GM12872 (cell line): ENCODE measurements at regions not wholly inside any gene's neighbourhood (a gene's known extent, or its start where the extent isn't known, plus 50 kb on each side); places are given as distances from the start of the nearest gene placed in this dataset.

Experiments
- TF ChIP-seq, protein P1 (sequence below): IDR thresholded peaks from 3 replicates; pipeline ENCODE4 v1.5.1; 2011; ENCODE audit warnings: low read depth, mild to moderate bottlenecking, low read length, moderate library complexity; ENCODE audit not compliant: insufficient read depth

DNA sequence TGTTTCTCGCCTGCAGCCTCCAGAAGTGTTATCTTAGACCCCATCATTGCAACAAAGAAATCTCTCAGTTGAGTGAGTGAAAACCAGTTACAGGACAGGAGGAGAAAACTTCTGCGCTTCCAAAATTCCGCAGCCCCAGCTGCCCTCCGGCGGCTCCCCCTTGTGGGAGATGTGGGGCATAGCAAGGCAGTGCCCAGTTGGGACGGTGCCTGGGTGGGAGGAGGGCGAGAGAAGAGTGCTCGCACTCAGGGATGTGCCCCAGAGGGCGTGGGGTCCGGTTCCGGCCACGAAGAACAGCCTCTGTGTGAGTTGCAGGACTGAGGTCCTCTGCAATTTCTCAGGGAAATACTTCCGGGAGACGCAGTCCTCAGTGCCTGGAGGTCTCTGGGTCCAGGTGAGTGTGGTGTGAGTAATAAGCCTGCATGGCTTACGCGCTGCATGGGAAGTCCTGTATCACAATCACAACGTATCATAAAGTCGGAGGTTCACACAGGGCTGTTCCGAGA is 87.0 kb upstream of the BLID start:
- TF ChIP-seq, protein P1, sequence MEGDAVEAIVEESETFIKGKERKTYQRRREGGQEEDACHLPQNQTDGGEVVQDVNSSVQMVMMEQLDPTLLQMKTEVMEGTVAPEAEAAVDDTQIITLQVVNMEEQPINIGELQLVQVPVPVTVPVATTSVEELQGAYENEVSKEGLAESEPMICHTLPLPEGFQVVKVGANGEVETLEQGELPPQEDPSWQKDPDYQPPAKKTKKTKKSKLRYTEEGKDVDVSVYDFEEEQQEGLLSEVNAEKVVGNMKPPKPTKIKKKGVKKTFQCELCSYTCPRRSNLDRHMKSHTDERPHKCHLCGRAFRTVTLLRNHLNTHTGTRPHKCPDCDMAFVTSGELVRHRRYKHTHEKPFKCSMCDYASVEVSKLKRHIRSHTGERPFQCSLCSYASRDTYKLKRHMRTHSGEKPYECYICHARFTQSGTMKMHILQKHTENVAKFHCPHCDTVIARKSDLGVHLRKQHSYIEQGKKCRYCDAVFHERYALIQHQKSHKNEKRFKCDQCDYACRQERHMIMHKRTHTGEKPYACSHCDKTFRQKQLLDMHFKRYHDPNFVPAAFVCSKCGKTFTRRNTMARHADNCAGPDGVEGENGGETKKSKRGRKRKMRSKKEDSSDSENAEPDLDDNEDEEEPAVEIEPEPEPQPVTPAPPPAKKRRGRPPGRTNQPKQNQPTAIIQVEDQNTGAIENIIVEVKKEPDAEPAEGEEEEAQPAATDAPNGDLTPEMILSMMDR, result peak; percentile 91

DNA sequence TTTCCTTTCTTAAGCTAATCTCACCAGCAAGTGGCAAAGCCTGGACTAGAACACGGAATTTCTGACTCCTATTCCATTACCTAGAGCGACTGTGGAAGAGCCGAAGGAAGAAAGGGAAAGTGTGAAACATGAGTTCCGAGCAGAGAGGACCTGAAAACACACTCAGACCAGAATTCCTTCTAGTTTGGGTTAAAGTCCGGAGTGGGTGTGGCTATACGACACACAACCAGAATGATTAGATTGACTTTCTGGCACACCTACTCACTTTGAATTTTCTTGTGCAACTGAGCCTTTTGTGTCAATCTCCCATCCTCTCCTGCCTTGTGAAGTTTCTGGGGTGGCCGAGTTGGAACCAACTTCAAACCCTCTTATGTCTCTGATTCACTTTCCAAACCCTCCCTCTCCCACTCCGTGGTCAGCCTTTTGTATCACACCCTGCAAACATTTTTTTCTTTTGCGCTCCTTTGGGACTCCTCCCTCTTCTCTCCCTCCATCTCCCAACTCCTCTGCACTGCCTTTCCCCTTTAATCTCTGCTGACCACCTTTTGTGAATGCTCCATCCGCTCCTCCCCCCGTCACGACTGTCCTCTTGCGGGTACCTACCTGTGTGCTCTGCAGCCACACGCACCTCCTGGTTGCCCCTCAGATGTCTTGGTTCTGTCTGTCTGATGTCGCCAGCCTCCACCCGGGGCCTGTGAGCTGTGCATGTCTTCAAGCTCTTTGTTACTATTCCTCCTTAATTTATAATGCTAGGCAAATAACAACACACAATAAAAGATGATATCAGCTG is 86.3 kb upstream of the BLID start:
- TF ChIP-seq, protein P1, result no peak

DNA sequence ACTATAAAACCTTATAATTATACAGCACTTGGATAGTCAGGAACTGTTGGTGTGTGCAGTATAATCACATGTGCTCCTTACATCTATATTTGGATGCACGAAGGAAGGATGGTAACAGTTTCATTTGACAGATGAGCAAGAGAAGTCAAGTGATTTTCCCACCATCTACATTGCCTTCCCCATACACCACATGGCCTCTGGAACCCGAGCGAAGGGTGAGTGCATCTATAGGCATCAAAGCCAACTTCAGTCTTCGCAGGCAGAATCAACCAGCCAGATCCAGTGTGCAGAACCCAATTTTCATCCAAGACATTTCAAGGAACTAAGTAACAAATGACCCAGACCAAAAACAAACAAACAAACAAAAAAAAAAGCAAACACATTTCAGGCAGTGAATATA is 85.1 kb upstream of the BLID start:
- TF ChIP-seq, protein P1, result no peak

DNA sequence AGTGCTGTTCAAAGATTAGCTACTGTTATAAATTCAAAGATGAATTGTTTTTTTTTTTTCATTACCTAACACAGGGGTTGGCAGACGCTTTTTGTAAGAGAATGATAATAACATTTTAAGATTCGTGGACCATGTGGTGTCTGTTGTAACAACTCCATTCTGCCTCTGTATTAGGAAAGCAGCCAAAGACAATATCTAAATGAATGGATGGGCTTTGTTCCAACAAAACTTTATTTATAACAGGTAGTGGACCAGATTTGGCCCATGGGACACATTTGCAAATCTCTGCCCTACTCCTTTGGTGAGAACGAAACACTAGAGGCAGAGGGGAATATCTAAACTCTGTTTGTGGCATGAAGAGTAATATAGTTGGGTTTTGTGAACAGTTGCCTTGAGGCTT is 83.6 kb upstream of the BLID start:
- TF ChIP-seq, protein P1, result no peak

DNA sequence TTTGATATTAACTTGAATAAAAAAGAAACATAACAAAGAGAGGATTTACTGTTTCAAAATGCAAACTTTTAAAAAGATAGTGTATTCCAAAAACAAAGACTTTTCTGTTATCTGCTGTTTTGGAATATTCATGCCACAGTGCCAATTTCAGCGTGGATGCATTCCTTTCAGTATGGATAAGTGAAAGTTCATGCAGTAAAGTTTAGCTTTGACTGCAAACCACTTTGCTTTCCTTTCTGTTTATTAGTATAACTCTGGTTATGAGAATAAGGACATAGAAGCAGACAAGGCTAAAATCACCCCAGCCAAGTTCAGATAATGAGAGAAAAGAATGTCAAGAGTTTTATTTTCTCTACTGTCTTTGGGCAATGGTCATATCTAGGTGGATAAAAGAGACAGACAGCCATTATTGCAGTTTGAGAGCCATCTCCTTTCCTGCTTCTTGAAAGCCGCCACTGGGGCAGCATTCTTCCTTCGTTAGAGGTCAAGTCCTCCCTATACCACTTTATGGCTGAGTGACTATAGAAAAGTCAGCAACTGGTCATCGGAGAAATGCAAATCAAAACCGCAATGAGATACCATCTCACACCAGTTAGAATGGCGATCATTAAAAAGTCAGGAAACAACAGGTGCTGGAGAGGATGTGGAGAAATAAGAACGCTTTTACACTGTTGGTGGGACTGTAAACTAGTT is 82.4 kb upstream of the BLID start:
- TF ChIP-seq, protein P1, result no peak

DNA sequence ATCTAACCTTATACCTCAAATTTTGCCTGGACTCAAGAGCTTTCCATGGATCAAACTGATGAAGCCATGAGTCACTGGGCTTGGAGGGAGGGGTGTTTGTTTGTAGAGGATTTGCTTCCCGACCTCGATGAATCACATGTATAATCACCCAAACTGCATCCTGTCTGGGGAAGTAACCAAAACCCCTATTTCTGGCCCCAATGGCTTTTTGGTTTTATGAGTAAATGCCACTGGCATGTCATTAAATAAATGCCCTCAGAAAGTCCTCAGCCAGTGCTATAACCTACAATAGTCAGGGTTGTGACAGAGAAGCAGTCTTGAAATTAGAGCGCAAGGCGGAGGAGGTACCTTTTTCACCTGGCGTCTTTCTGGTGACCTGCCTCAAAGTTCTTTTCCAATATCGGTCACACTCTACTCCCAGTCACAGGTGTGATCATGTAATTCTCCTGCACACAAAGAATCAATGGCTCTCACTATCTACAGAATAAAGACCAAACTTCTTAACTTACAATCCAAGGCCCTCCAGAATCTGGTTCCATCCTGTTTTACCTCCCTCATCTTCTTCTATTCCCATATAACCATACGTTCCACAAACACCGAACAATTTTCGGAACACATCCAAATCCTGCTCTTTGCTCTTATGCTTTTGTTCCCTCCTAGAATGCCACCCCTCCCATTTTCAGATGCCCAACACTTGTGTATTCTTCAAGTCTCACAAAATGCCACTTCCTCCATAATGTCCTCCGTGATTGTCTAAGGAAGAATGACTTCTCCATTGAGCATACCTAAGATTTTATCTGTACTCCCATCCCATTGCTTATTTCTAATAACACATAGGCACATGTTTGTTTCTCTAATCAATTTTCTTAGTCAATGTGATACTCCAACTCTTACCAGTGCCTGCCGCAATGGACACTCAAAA is 81.3 kb upstream of the BLID start:
- TF ChIP-seq, protein P1, result no peak

DNA sequence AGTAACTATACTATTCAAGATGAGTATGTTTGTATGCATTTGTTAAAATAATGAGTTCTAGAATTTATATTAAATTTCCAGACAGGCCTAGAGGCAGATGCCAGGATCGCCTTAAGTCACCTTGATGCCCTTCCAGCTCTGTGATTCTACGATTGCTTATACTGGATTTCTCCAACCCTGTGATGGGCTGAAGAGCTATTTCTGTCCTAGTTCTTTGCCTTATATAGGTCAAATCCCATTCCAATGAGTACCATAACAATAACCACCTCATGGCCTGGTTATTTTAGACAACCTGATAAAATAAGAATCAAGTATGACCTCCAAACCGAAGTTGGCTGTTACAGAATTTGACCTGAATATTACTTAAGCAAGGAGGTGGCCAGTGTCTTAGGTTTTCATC is 79.8 kb upstream of the BLID start:
- TF ChIP-seq, protein P1, result no peak
